ENCODE measurements at regions not wholly inside any gene's neighbourhood (a gene's known extent, or its start where the extent isn't known, plus 50 kb on each side); places are given as distances from the start of the nearest gene placed in this dataset.
"Not testable (repeated sequence)": the region's sequence is repeated elsewhere in the genome, so short reads cannot be mapped to it uniquely, and the experiment has no call there.

DNA sequence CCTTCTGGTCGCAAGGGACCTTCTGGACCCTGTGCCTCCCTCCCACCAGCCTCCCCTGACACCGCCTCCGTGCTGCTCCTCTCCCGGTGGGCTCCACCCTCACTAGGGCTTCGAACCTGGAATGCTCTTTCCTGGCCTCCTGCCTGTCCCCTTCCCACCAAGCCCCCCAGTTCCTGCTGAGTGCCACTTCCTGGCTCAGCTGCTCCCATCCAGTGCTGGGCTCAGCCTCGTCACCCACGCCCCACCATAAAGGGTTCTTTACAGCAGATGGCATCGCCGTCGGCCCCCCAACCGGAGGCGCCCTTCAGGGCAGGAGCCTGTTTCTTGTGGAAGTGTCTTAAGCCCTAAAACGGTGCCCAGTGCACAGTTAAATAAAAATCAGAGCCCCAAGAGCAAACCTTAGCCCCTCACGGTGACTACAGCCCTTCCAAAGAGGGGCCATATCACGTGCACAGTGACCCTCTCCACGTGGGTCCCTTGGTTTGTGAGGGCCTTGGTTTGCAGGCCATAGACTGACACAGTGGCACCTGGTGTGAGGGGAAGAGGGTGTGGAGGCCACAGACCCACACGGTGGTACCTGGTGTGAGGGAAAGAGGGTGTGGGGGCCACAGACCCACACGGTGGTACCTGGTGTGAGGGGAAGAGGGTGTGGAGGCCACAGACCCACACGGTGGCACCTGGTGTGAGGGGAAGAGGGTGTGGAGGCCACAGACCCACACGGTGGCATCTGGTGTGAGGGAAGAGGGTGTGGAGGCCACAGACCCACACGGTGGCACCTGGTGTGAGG lies 111.4 kb downstream of the METRNL start:
- DNase-seq, result no peak

DNA sequence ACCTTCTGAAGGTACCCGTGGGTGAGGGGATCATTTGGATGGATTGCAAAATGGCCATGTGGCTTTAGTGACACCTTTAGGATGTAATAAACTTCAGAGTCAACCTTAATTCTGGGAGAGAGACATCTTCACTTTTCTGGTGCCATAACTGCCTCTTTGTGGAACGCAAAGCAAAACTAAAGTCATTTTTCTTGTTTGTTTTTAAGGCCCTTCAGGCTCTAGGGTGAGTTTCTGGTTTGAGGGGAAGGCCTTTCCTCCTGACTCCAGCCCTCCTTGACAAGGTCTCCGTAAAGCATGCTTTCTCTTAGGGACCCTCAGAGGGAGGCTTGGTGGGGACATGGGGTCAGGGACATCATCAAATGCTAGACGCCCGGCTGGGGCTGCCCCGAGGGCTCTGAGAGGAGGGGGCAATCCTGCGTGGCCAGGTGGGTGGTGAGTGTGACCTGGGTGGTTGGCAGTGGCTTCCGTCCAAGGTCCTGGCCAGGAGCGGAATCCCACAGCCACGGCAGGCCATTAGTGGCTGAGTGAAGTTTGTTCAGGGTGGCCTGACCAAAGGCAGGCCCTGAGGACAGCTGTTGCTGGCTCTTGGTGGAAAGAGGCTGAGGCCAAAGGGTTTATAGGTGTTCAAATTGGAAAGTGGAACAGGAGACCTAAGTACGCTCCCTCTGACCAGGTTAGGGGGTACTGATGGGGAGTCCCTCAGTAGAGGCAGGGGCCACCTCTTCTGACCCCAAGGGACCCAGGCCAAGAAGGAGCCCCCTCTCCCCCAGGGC lies 112.2 kb downstream of the METRNL start:
- no peak for DNase-seq

DNA sequence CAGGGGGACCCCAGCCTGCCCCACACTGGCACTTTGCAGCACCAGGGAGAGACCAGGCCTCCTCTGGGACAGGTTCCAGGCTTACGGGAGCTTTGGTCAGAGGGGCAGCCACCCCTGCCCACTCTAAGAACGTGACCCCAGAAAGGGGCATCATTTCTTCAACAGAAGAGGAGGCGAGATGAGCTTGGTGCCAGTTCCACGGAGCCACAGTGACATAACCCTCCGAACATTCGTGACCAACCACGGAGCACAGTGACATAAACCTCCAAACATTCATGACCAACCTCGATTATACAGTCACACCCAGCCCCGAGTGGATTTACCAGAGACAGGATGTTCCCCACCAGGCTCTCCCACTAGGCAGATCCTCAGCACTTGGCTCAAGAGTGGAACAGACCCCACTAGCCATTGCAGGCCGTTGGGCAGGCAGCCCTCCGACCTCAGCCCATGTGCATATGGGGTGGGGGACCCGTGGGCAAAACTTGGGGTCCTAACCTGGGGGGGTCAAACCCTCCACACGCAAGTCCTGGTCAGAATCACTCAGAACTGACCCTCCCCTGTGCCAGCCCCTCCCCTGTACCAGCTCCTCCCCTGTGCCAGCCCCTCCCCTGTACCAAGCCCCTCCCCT lies 112.9 kb downstream of the METRNL start:
- no peak for DNase-seq

DNA sequence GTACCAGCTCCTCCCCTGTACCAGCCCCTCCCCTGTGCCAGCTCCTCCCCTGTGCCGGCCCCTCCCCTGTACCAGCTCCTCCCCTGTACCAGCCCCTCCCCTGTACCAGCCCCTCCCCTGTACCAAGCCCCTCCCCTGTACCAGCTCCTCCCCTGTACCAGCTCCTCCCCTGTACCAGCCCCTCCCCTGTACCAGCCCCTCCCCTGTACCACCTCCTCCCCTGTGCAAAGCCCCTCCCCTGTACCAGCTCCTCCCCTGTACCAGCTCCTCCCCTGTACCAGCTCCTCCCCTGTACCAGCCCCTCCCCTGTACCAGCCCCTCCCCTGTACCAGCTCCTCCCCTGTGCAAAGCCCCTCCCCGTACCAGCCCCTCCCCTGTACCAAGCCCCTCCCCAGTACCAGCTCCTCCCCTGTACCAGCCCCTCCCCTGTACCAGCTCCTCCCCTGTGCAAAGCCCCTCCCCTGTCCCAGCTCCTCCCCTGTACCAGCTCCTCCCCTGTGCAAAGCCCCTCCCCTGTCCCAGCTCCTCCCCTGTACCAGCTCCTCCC lies 113.5 kb downstream of the METRNL start:
- not testable (repeated sequence) for DNase-seq

DNA sequence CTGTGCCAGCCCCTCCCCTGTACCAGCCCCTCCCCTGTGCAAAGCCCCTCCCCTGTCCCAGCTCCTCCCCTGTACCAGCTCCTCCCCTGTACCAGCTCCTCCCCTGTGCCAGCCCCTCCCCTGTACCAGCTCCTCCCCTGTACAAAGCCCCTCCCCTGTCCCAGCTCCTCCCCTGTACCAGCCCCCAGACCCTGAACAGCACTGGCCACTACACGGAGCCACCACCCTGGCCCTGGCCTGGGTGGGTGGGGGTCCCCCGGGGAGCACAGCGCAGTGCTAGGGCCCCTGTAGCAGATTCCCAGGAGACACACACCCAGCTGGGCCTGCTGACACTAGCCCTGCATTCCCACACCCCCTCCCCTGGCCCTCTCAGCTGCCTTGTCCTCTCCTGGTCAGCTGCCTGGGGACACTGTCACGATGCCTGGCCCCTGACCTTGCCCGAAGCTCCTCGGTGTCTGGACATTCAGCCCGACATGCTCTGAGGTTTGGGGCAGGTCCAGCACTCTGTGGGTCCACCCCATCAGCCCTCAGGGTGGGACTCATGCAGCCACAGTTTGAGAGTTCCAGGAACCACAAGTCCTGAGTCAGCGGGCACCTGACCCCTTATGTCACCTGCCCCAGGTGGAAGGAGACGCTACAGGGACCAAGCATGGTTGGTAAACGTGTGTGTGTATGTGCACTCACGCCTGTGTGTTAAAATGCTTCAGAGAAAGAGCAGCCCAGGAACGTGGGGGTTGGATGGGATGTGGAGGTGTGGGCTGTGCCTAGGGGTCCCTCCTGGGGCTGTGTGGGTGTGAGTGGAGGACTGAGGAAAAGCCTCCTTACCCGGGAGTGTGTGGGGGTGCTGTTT lies 114.2 kb downstream of the METRNL start:
- DNase-seq, result no peak

DNA sequence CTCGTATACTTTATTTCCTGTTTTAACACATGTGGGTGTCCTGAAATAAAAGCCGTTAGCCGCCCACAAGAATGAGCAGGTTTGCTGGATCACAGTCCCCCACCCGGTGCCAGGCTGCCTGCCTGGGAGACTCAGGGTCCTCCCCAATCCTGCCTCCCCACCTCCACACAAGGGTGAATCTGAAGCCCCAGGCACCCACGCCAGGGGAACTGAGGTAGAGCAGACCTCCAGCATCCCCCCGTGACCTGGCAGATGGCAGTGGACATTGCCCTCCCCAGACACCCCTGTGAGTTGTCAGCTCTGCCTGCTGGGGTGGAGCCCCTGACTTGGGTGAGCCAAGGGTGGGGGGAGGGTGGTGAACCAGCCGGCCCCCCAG lies 114.8 kb downstream of the METRNL start:
- DNase-seq, result no peak

DNA sequence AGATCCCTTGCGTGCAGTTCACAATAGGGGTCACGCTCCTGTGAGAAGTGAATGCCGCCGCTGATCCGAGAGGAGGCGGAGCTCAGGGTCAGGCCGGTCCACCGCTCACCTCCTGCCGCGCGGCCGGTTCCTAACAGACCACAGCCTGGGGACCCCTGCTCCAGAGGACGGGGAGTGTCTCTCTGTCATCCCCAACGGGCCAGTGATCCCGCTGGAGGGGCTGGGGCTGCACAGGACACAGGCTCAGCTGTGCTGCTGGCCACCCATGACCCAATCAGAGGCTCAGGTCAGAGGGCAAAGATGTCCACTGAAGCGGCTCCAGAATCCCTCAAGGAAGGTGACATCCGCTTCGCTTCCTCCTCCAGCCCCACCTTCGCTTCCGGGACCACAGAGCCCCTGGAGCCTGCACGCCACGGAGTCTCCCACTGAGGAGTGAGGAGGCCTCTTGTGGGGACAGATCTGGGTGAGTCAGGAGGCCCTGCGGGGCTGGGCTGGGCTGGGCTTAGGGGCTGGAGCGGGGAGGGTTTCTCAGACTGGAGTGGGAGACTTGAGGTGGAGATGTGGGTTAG lies 115.4 kb downstream of the METRNL start:
- DNase-seq, result no peak

DNA sequence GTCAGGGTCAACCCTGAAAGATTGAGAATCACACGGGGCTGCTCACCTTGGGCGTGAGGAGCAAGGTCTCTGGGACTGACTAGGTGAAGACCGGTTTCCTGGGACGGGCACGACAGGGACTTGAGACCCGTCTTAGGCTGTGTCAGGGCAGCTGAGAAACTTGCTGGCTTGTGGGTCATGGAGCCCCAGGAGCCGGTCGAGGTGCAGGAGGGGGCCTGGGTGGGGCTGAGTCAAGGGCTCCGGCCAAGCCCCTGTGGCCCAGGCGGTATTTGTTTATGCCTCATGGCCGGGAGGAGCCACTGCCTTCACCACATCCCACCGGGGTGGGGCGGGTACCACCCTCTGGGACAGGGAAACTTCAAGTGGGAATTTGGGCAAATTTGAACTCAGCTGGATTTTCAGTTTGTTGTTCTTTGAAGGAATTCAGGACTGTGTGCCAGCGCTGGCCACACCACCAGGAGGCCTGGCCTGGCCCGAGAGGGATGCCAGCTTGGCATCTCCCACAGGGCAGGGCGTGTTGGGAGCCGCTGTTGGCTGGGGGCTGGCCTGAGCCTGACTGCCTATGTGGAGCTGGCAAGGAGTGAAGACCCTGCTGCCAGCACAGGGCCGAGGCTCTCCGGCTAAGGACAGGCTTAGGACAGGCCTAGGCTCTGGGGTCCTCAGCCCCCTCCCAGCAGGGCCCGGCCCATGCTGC lies 116.1 kb downstream of the METRNL start:
- DNase-seq, result peak in 21 of 58 donors; percentile 9 to 45 (median 21)

DNA sequence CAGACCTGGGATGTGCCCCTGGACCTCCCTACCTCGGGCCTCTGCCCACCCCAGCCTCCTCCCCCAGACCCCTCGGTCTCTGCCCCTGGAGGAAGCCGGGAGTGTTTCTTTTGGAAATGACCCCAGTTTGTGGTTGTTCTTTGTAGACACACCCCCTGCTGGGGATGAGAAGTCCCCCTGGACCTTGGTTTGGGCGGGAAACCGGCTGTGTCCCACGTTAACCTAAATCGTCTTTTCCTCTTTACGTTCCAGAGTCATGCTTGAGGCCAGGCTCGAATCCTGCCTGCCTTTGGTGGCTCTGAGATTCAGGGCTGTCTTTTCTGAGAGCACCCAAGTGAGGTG lies 116.6 kb downstream of the METRNL start:
- no peak for DNase-seq

DNA sequence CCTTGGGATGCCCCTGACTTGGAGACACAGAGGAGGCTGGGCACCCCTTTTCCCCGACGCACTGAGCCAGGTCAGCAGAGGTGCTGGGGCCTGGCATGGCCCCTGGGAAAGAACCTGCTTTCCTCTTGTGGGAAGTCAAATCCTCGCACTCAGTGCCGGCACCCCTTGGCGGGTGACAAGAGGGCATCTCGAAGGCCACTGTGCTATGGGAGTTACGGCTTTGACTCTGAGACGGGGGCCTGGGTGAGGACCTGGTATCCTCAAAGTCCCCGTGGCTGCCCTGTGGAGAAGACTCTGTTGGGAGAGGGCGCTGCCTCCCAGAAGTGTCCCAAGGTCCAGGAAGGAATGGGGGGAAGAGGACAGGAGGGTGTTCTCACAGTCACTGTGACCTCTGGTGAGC lies 117.0 kb downstream of the METRNL start:
- DNase-seq, result no peak

DNA sequence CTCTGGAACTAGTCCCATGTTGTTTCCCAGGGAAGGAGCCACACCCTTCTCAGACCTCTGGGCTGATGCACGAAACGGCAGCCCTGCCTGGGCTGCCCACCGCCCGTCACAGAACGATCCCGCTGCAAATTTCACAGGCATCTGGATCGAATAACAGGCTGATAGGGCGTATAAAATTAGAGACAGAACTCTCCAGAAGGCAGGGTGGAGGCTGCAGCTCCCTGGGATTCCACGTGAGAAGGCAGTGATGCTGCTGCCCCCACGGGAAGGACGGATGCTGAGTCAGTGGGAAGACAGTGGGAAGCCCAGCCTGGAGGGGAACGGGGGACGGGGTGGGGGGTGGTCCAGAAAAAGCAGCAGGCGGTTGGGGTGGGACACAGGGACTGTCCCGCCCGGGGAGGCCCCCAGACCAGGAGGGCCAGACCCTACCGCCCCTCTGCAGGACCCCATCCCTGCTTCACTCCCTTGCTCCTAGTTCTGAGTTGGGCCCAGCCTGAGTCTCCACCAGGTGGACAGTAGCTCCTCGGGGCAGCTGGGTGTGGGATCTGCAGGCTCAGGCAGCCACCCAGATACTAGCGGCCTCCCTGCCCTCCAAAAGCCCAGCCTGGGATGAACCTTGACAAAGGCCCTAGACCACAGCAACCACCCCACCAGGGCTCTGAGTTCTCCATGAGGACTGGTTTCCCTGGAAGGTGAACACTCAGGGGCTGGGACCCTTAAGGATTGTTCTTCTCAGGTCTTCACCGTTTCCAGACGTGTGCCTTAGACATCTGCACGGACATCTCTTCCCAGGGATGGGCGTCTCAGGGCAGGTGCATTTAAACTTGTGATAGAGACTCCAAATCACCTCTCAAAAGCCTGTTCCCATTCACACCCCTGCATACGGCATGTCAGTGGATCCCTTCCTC lies 117.8 kb downstream of the METRNL start:
- DNase-seq, result no peak

DNA sequence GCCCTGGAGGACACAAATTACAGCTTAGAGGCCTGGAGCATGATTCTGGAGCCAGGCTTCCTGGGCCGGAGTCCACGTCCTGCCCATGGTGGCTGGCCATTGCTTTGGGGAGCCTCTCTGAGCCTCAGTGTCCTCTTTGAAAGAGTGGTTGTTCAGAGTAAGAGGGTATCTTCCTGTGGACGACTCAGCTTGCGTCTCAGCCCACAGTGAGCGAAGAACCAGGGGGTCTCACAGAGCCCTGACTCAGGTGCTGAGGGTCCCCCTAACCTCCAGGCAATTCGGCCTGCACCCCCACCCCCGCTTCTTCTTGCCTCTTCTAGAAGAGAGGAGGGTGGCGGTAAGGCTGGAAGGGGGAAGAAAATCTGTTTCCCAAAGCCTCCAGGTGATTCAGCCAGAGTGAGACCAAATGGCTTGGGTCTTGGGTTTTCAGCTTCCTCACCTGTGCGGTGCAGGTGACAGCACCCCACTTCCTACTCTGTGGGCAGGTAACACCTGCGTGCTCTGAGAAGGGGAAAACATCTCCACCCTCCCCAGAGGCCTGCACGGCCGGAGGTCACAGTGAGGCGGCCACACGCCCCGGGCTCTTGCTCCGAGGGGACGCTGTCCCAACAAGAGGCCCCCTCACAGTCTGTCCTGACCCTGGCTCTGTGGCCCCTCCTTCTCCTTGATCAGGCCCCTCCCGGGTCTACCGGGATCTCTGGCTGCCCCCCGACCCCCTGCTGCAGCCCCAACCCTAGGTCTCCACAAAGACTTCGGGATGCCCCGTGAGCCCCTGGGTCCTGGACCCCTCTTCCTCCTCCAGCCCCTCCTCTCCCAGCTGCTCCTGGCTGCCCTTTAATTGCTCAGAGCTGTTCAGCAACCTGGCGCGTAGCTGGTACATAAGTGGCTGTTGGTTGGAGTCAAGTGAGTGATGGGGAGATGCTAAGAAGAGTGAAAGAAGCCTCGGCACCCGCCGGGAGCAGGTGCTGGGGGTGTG lies 119.2 kb downstream of the METRNL start:
- DNase-seq, result no peak

DNA sequence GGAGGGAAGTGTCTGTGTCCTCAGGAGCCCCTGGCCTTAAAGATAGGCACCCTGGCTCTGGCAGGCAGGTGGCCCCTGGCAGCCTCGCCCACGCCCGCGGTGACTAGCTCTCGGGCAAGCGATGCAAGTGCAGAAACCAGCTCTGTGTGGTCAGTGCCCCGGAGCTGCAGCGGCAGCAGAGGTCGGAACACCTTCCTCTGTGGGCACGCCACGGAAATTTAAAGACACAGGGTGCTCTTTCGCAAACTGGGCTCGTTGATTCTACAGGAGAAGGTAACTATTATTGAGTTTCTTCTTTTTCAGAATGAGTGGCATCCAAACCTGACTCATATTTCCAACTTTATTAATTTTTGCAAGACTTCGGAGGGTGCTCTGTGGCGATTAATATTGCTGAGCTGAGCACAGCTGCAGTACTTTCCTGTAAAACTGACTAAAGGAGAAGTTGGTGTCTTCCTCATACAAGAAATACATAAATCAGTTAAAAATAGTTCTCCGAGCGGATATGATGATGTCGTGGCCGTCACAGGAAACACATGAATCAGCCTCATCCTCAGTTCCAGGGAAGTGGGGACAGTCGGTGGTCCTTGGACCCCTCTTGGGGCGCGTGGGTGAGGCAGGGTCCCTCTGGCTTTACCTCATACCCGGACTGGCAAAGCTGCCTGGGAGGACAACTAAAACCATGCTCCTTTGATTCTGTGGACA lies 120.2 kb downstream of the METRNL start:
- DNase-seq, result peak in 1 of 58 donors; percentile 15

DNA sequence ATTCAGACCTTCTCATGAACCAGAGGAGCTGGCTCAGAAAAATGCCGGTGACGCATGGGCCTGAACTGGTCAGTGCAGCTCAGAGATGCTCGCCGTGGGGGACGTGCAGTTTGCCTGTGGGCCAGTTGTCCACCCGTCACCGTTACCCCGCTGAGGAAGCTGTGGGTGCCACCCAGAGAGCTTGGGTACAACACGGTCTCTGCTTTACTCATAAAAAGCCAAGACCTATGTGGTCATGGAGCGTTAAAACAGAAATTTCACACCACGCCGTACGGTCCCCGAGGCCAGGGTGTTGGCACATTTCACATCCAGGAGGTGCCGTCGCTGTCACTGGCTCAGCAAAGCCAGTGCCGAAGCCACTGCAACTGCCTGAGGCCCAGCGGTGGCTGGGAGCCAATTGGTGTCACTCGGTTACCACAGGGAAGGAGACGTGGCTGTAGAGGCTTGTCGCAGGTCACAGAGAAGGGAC lies 120.9 kb downstream of the METRNL start:
- no peak for DNase-seq

DNA sequence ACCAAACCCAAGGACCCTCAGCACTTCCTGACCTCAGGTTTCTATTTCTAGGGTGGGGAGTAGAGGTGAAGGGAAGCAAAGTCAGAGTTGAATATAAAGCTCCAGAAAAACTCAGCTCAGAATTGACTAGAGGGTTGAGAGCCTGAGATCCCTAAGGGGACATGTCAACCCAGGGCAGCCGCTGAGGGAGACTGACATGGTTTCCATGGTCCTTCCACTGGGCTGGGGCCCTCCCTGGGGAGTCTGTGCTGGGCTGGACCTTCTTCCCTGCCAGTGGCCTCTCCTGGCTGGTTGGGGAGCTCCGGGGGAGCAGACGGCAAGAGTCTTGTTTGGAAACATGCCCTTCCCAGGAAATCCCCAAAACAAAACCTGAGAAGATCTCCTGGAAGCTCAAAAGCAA lies 121.3 kb downstream of the METRNL start:
- no peak for DNase-seq

DNA sequence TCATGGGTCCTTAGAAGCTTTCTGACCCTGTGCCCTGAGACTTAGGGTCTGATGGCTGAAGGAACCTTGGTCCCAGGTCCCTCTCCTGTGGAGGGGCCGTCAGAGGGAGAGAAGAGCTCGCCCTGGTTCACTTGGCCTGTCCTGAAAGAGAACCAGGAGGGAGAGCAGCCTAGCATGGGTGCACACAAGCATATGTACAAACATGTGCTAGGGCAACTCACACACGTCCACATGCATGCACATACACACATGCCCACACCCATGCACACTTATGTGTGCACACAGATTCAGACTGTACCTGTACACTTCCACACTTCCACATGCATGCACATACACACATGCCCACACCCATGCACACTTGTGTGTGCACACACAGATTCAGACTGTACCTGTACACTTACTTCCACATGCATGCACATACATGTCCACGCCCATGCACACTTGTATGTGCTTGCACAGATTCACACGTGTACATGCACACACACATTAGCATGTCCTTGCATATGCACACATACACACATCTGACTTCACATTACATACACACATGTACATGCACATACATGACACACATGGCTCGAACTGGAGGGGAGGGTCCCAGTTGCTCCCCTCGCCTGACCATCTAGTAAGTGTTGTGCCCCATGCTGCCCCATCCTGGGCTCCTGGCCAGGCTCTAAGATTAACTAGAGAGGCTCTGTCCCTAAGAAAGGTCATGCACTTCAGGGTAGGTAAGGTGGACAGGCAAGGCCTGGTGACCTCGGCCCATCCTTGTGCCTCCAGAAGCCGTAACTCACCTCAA lies 122.0 kb downstream of the METRNL start:
- no peak for DNase-seq

Measured in anterior cingulate cortex (tissue), 58 donors.